ENCODE measurements at regions not wholly inside any gene's neighbourhood (a gene's known extent, or its start where the extent isn't known, plus 50 kb on each side); places are given as distances from the start of the nearest gene placed in this dataset.

DNA sequence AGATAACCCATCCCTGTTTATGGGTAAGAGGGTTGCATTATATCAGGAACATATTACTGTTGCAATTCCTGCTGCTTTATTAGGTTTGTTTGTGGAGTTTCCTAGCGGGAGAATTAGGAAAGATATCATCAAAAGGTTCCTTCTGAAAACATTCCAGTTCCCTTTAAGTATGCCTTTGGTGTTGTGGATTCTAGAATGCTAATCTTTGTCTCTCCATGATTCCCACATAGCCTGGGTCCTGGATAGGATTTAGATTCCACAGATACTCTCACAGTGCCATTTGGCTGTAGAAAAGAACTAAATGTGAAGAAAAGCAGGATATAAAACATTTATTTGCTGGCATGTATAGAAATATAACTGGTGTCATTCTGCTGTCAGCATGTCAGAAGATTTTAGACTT lies 338.7 kb downstream of the PCDH18 start:
- no peak for DNase-seq

DNA sequence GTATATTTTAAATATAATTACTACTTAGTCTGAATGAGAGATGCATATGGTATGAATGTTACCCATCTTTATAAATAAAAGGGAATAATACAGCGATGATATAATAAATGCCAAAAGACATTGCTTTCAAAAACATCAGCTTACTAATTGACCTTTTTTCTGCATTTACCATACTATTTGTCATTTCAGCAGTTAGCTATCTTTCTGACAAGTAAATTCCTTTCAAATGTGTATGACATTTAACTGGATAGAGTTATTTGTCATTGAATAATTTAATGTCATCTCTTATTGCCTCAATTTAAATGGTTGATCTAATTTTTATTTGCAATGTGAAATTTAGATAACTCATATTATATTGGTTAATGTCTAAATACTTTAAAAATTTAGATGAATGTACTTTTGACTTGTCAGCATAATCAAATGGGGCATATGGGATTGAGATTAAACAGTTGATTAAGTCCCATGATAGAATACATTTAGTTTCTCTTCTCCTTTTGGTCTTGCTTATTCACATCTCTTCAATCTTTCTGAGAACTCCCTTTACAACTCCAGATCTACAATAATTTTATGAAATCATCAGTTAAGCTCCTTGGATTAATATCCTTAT lies 350.9 kb downstream of the PCDH18 start:
- no peak for DNase-seq

DNA sequence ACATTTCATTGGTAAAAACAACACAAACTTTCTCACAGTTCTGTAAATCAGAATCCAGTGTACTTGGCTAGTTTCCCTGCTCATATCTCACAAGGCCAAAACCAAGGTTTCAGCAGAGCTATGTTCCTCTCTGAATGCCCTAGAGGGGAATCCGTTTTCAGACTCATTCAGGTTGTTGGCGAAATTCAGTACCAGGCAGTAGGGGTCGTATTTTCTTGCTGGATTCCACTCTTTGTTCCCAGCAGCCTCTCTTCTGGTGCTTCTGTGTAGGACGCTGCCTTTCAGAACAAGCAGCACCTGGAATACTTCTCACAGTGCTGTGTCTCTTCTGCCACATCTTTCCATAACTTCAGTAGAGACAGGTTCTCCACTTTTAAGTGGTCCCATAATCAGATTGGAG lies 351.9 kb downstream of the PCDH18 start:
- no peak for DNase-seq

DNA sequence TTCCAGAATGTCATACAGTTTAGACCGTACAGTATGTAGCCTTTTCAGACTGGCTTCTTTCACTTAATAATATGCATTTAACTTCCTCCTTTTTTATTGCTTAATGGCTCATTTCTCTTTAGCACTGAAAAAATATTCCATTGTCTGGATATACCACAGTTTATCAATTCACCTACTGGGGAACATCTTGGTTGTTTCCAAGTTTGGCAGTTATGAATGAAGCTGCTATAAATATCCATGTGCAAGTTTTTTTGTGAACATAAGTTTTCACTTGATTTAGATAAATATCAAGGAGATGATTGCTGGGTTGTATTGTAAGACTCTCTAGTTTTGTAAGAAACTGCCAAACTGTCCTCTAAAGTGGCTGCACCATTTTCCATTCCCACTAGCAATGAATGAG lies 375.5 kb downstream of the PCDH18 start:
- DNase-seq = no peak

DNA sequence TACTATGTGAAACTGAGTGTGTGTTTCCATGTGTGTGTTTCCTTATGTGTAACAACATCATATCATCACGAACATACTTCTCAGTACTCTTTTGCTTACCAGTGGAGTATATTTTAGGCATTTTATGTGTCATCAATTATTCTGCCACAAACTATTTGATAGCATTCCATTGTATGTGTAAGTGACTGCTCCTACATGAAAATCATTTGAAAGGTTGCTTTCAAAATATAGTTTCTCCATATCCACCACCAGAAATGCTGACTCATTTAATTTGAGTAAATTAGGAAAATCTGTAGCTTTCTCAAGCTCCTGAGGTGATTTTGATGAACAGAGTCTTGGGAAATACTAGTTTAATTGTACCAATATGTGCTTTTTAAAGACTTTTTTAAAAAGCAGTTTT lies 376.2 kb downstream of the PCDH18 start:
- no peak for DNase-seq

DNA sequence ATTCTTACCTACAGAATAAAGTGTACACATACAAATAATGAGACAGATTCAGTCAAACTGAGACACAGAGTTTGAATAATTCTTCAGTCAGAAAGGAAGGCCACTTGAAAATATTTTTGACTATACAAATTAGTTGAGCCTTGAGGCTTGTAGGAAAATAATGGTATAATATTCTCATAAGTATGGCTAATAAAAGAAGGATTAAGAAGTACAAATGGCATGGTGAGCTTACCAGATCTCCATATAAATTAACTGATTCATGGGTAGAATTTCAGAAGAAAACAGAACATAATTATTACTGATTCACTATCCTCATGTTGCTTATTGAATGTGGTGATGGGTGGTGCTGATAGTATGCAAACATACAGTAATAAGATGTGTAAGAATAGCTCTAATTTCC lies 401.1 kb downstream of the PCDH18 start:
- no peak for DNase-seq

DNA sequence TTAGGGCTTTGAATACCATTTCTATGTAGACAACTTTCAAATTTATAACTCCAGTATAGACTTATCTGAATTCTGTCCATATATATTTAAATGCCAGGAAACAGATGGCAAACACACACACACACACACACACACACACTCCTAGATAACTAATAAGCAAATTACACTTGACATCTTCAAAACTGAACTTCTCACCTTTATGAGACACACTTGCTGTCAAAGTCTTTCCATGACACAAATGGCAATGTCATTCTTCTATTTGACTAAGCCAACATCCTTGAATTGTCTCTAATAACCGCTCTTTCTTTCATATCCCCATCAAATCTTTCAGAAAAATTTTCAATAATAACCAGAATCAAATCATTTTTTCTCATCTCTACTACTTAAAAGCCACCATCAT lies 402.4 kb downstream of the PCDH18 start:
- DNase-seq = no peak

DNA sequence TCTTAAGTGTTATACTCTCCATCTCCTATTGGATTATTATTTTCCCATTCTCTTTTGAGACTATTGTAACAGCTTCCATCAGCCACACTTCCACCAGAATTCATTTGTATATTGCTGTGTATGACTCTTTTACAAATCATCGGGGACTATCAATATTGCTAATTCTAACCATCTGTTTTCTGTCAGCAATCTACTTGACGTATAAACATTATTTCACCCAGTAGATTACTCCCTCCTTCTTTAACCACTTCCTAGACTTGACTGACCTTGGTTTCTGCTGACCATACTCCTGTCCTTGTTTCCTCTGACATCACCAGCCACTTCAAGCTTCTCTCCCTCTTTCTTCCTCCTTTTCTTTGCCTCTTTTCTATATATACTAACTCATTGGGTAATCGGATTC lies 402.9 kb downstream of the PCDH18 start:
- DNase-seq = no peak

DNA sequence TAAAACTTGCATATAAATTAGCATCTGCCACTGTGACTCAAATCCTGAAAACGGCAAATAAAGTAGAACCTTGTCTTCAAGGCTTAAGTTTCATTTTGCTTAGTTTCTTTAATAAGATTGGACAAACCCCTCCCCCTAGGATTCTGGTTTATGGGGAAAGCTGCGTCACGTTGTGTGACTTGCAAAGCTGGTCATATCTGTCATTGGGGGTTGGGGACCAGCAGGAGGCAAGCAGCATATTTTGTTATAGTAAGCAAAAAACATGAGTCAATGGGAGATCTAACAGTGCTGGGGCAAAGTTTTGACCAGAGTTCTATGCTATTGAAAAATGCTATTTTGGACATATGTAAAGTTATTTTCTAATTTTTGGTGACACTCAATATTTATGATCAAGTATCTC lies 407.3 kb downstream of the PCDH18 start:
- no peak for DNase-seq

DNA sequence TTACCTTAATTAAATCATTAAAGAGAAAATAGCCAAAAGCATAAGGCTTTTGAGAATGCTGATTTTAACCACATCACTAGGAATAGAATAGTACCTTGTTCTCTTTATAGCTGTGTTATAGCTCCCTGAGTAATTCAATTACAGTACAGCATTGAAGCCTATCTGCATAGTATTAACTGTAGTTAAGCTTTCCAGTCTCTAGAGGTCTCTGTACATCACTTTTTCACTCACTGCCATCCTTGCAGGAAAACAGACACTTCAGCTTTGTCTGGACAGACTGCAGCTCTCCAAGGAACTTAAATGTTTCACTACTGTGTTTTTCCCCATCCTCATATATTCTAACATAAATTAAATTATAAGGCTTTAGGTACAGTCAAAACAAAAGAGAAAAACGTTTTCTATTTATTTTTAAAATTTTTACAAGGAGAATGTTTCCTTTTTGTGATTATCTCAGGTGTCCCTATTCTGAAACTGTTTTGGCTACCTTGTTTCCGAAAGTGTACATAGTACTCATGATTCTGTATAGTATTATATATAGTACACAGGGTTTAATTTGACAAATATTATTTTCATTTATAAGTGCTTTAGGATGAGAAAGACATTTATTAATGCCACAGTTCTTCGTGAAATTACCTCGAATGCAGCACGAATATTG lies 407.9 kb downstream of the PCDH18 start:
- DNase-seq = peak; percentile 57

DNA sequence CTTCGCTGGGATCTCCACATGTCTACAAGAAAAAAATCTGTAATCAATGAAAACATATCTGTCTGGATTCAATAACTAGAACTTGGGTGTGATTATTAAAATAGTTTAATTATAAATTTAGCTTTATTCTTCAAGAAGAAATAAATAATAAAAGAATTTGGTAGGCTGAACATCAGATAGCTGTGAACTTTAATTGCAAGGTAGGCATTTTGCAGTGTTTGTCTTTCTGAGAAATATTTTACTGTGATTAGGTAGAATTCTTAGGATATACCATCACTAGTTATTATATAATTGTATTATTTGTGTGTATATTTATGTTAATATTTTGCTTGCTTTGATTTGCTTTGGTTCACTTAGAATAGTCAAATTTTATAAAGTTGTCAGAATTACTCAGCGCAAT lies 409.4 kb downstream of the PCDH18 start:
- DNase-seq = no peak

DNA sequence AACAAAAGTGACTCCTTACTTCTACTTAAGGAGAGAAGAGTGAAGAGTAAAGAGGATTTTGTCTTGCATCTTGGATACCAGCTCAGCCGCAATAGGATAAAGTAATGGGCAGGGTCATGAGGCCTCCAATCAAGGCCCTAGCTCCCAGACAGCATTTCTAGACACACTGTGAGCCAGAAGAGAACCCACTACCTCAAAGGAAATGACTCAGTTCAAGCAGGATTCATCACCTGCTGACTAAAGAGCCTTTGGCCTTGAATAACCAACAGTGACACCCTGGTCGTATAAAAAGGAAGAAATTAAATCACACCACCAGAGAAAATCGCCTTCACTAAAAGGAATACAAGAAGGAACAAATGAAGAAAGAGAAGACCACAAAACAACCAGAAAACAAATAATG lies 416.1 kb downstream of the PCDH18 start:
- DNase-seq = no peak

DNA sequence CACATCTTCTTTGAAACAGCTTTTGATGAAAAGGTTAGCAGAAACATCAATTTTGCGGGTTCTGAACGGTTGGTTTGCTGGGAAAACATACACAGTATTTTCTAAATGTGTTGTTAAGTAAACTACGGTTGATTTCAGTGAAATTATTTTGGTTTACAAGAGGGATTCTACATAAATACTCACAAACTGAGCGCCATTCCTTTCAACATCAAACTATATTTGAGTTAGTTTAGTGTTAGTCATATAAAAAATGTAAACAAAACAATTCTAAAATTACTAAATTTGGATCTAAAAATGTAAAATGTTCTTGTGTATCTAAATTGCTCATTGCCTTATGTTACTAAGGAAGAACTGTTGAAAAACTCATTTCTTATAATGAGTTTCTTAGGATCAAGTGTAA lies 425.6 kb downstream of the PCDH18 start:
- DNase-seq = no peak

DNA sequence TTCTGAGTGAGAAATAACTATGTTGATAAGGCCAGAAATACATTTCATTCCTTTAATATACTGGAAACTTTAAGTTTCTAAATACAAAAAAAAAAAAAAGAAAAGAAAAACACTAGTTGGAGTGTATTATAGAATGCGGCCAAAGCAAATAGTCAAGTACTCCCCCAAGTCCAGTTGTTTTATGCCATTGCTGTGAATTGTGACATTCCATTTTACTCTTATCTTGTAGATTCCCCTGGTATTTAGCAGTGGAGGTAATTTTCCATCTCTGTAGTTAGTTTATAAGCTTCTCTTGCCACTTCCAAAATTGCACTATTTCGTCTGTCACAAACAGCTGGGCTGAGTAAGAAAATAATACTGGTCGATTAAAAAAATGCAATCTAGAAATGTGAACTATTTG lies 426.0 kb downstream of the PCDH18 start:
- no peak for DNase-seq

DNA sequence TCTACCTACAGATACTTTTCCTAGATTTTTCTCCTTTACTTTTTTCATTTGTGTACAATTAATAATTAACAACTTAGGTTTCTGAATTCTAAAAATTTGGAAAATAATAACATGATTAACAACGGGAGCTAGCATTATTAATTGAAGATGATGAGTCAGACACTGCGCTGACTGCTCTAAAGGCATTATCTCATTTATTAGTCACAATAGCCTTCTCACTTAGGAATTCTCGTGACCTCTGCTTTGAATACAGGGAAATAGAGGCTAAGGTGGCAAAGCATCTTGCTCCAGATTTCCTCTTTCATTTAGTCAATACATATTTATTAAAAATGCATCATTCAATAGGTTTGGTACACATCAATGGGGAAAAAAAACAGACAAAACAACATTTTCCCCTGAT lies 441.3 kb downstream of the PCDH18 start:
- DNase-seq = no peak

DNA sequence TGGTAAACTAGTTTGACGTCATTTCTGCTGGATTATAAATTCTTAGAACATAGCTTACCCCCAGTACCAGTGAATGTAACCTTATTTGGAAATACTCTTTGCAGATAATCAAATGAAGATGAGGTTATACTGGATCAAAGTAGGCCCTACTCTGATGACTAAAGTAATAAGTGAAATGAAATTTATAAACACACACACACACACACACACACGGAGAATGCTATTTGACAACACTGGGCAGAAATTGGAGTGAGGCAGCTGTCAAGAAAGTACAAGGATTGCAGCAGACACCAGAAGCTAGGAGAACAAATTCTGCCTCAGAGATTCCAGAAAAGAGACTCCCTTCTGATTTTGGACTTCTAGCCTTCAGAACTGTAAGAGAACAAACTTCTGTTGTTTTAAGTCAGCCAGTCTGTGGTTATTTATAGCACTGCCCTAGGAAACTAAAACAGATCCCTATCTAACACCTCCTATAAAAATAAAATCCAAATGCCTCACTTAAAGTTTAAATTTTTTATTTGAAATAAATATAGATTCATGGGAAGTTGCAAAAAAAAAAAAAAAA lies 448.6 kb downstream of the PCDH18 start:
- DNase-seq = no peak

DNA sequence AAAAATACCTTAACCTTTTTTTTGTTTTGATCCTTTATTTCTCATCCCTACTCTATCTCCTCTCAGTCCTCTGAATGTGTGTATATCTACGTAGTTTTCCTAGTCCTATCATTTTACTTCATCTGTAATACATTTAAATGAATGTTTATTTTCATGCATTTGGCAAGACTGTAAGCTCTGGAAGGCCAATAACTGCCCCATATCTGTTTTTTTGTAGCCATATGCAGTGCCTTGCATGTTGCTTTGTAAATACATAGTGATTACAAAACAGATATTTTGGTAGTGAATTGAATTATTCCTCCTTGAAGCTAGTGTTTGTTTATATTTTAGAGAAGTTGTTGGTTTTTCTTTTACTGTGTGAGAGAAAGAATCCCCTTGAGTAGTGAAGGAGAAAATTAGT lies 450.2 kb downstream of the PCDH18 start:
- no peak for DNase-seq

DNA sequence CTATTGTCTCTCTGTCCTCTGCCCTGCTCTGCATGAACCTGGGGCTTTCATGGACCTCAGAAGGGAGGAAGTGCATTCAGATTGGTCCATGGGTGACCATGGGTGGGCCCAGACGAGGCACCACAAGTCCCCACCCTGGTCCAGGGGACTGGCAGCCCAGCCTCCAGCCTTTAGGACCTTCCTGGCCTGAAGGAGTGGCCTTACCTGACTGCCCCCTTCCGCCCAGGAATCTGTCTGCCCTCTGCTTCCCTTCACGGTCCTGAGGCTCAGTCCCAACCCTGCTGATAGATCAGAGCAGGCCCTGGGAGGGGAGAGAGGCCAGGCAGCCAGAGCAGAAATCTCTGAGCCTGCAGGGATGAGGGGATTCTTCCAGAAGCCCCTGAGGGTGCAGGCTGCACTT lies 455.4 kb downstream of the PCDH18 start:
- DNase-seq = no peak

DNA sequence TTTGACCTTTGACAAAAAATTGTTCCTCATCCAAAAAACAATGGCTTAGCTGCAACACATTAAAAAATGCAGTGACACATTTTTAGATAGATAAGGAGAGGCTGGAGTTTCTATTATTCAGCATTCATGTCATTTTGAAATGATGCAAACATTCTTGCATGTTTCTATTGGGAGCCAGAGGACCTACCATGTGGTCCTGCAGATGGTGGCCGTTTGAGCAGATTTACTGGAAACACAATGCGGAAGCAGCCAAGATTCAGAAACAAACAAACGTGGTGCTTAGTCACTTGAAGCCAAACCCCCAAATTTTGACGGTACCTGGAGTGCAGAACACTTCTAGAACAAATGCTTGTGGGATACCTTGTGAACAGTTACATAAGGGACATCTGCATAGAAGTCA lies 456.7 kb downstream of the PCDH18 start:
- DNase-seq = no peak

DNA sequence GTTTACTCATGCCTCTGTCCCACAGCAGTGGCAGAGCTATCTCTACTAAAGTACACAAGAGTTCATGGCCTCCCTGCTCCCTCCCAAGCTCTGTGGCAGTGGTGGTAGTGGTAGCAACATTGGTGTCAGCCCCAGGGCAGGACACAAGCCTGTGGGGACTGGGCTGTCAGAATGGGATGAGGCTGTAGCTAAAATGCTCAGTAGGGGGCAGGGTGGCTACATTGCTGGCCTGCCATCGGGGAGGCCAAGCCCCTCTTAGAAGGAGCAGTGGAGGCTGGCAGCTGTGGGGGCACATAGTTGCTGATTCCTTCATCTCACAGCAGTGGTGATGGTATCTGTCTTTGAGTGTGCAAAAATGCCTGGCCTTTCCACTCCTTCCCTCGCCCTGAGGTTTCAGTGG lies 461.7 kb downstream of the PCDH18 start:
- no peak for DNase-seq

DNA sequence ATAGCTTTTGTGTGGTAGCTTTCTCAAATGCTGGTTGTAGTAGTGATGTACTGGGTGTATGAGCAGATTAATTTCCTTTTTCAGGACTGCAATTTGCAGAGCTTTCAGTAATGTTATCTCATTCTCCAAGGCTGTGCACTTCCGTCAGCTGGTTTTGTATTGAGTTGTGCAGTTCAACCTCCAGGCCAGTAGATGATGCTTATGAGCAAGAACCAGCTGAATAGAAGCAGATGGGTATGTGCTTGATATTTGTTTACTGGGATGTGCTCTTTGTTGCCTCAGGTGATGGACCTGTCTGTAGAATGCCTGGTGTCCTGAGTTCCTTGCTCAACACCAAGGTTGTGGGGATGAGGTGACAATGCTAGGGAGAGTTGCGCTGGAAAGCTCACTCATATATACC lies 462.8 kb downstream of the PCDH18 start:
- DNase-seq = no peak

DNA sequence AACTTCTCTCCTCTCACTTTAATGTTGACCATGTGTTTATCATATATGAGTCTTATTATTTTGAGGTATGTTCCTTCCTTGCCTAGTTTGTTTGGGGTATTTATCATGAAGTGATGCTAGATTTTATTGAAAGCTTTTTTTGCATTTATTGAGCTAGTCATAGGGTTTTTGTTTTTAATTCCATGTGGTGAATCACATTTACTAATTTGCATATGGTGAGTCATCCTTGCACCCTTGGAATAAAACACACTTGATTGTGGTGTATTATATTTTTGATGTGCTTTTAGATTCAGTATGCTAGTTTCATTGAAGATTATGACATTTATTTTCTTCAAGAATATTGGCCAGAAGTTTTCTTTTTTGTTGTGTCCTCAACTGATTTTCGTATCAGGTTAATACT lies 464.6 kb downstream of the PCDH18 start:
- no peak for DNase-seq

DNA sequence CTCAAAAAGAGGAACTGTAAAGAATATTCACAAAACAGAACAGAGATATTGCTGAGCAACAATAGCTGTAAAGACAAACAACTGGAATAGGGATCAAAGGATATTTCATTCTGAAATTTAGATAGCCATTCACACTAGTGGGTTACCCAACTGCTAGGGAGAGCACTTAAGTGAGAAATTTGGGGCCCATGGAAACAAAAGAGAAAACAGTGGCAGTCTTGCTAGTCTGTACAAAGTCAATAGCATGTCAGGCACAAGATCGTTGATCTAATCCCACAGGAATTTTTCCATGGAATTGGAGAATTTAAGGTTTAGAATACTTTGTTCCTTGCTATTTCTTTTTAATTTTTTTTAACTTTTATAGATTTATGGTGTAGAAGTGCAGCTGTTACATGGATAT lies 467.0 kb downstream of the PCDH18 start:
- DNase-seq = no peak

DNA sequence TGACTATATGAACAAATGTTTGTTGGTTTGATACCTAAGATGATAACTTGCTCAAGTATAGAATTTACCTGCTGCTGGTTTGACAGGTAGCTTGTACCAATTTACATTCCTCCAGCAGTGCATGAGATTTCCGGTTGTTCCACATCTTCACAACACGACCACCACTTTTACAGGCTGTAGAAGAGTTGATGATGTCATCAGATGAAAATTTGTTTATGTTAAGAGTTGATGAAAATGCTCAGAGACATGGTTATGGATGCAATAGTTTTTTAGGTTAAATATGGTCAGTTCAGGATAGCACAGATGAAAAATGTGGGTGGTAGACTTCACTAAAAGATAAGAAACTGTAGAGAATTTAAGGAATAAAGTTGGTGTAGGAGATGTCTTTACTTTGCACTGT lies 468.3 kb downstream of the PCDH18 start:
- DNase-seq = no peak

DNA sequence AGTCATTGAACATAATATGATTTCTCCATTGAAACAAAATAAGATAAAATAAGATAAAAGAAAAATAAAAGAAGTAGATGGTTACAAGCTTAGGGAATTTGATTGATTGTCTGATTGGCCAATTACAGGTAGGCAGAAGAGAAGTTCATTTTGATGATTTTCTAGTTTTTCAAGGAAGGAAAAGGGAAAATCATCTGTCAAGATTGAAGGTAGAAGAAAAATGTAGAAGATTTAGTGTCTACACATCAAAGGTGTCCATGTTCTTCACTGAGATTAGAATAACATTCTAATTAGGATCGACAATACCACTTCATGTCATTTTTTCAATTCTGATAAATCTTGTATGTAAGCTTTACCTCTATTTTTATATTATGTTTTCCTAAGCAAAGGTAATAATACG lies 489.1 kb downstream of the PCDH18 start:
- DNase-seq = no peak

Data from hematopoietic multipotent progenitor cell treated with erythropoietin and hydrocortisone succinate and interleukin-3 and kit ligand, for 4 days (in vitro differentiated cells).